ENCODE measurements at regions not wholly inside any gene's neighbourhood (a gene's known extent, or its start where the extent isn't known, plus 50 kb on each side); places are given as distances from the start of the nearest gene placed in this dataset.

- H3K27ac ChIP-seq (ENCODE audit: low read depth, low read length), result no peak overlapping the region
- H3K4me3 Mint-ChIP-seq, result no peak overlapping the region
- H3K9ac ChIP-seq (ENCODE audit: extremely low read depth, low read length, poor library complexity, severe bottlenecking), result no peak overlapping the region
- peaks cover 2% of the 10 kb centered on the region for H3K9me3 Mint-ChIP-seq
- no peaks in the 10 kb centered on the region for H3K4me1 ChIP-seq (ENCODE audit: control insufficient read depth, insufficient read depth, low read length)
- peaks cover 8% of the 10 kb centered on the region for H3K9me3 ChIP-seq (ENCODE audit: control insufficient read depth, low read length)
- H3K27me3 Mint-ChIP-seq (ENCODE audit: insufficient read depth), result no peaks in the 10 kb centered on the region
- H3K36me3 Mint-ChIP-seq (ENCODE audit: low read depth), result no peaks in the 10 kb centered on the region
- TF ChIP-seq, protein P1, sequence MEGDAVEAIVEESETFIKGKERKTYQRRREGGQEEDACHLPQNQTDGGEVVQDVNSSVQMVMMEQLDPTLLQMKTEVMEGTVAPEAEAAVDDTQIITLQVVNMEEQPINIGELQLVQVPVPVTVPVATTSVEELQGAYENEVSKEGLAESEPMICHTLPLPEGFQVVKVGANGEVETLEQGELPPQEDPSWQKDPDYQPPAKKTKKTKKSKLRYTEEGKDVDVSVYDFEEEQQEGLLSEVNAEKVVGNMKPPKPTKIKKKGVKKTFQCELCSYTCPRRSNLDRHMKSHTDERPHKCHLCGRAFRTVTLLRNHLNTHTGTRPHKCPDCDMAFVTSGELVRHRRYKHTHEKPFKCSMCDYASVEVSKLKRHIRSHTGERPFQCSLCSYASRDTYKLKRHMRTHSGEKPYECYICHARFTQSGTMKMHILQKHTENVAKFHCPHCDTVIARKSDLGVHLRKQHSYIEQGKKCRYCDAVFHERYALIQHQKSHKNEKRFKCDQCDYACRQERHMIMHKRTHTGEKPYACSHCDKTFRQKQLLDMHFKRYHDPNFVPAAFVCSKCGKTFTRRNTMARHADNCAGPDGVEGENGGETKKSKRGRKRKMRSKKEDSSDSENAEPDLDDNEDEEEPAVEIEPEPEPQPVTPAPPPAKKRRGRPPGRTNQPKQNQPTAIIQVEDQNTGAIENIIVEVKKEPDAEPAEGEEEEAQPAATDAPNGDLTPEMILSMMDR (conservative IDR thresholded peaks at IDR 0.05), result no peak
- no peaks in the 10 kb centered on the region for H3K27me3 ChIP-seq (ENCODE audit: control insufficient read depth, insufficient read depth, low read length, poor library complexity, severe bottlenecking)
- no peak overlapping the region for H3K4me3 ChIP-seq (ENCODE audit: low read length)
- WGBS, 2 experiments (ENCODE audit: insufficient coverage in 1 of 2, insufficient read length in 1 of 2), result 96 to 100% methylated on average over 1 of the region's 1 CpG
- no peak overlapping the region for H3K27ac Mint-ChIP-seq
- DNase-seq, result no peak
- H3K36me3 ChIP-seq (ENCODE audit: control insufficient read depth, insufficient read depth, low read length), result no peaks in the 10 kb centered on the region
- H3K4me1 Mint-ChIP-seq, result peaks cover 7% of the 10 kb centered on the region
These were observed 249.3 kb upstream of the DUSP10 start for GRCh38 chr1:221991221-221991620.

DNA sequence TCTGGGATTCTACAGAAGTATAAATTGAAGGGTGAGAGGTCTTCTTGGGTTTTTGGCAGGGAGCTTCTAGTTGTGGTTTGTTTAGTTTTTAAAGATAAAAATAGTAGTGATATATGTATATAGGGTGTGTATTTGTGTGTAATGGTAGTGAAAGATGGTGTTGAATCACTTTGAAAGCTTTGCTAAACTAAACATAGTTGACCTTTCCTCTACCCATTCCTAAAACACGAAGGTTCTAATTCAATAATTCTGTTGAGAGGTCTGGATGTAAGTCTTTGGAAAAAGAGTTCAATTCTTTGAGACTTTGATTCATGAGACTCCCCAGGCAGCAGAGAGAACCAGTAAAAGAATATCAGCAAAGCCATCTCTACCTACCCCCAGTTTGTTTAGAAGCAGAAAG lies 247.9 kb upstream of the DUSP10 start:
- no peak overlapping the region for H3K27ac Mint-ChIP-seq
- no peak overlapping the region for H3K4me3 Mint-ChIP-seq
- no peak for DNase-seq
- peaks cover 2% of the 10 kb centered on the region for H3K9me3 Mint-ChIP-seq
- Histone ChIP-seq H3K27me3 (ENCODE audit: control insufficient read depth, insufficient read depth, low read length, poor library complexity, severe bottlenecking) (no peaks in the 10 kb centered on the region), H3K4me3 (ENCODE audit: low read length) (no peak overlapping the region), H3K27ac (ENCODE audit: low read depth, low read length) (no peak overlapping the region), H3K9me3 (ENCODE audit: control insufficient read depth, low read length) (peaks cover 8% of the 10 kb centered on the region), H3K36me3 (ENCODE audit: control insufficient read depth, insufficient read depth, low read length) (no peaks in the 10 kb centered on the region), H3K4me1 (ENCODE audit: control insufficient read depth, insufficient read depth, low read length) (no peaks in the 10 kb centered on the region), H3K9ac (ENCODE audit: extremely low read depth, low read length, poor library complexity, severe bottlenecking) (no peak overlapping the region)
- peaks cover 7% of the 10 kb centered on the region for H3K4me1 Mint-ChIP-seq
- WGBS, 2 experiments (ENCODE audit: insufficient coverage in 1 of 2, insufficient read length in 1 of 2), result no CpG with 5 or more reads among the region's 1 CpG
- TF ChIP-seq, protein P1 (conservative IDR thresholded peaks at IDR 0.05), result no peak
- H3K36me3 Mint-ChIP-seq (ENCODE audit: low read depth), result no peaks in the 10 kb centered on the region
- H3K27me3 Mint-ChIP-seq (ENCODE audit: insufficient read depth), result no peaks in the 10 kb centered on the region

DNA sequence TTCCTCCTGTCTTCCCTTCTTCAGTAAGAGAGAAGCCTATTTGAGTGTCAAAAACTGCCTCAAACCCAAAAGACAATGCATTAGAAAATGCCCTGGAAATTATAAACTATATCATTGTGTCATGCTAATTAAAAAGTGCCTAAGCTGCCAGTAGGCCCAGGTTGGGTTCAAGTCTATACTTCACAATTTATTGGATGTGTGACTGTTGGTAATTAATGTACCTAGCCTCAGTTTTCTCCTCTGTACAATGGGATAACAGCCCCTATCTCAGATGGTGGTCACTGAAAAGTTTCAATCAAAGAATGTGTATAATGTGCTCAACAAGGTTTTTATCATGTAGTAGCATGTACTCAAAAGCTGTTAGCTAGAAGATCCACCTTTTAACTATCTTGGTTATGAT lies 246.9 kb upstream of the DUSP10 start:
- H3K4me3 ChIP-seq (ENCODE audit: low read length), result no peak overlapping the region
- H3K4me1 ChIP-seq (ENCODE audit: control insufficient read depth, insufficient read depth, low read length), result no peaks in the 10 kb centered on the region
- H3K27me3 ChIP-seq (ENCODE audit: control insufficient read depth, insufficient read depth, low read length, poor library complexity, severe bottlenecking), result no peaks in the 10 kb centered on the region
- H3K4me3 Mint-ChIP-seq, result no peak overlapping the region
- H3K27ac ChIP-seq (ENCODE audit: low read depth, low read length), result no peak overlapping the region
- no peak for DNase-seq
- no peaks in the 10 kb centered on the region for H3K27me3 Mint-ChIP-seq (ENCODE audit: insufficient read depth)
- H3K9me3 Mint-ChIP-seq, result peaks cover 2% of the 10 kb centered on the region
- H3K9ac ChIP-seq (ENCODE audit: extremely low read depth, low read length, poor library complexity, severe bottlenecking), result no peak overlapping the region
- H3K36me3 ChIP-seq (ENCODE audit: control insufficient read depth, insufficient read depth, low read length), result no peaks in the 10 kb centered on the region
- H3K4me1 Mint-ChIP-seq, result peaks cover 8% of the 10 kb centered on the region
- TF ChIP-seq, protein P1 (conservative IDR thresholded peaks at IDR 0.05), result no peak
- no peak overlapping the region for H3K27ac Mint-ChIP-seq
- peaks cover under 1% of the 10 kb centered on the region for H3K36me3 Mint-ChIP-seq (ENCODE audit: low read depth)
- peaks cover 8% of the 10 kb centered on the region for H3K9me3 ChIP-seq (ENCODE audit: control insufficient read depth, low read length)
